HEK293 (cell line): ENCODE measurements at regions not wholly inside any gene's neighbourhood (a gene's known extent, or its start where the extent isn't known, plus 50 kb on each side); places are given as distances from the start of the nearest gene placed in this dataset.
A peak's percentile ranks its signal among the peaks of the same experiment; 100 is the strongest.

Source experiments
- FEZF1 ChIP-seq: fragments of 450-650 bp; formaldehyde crosslinking; IDR thresholded peaks from 2 replicates; pipeline ENCODE4 v1.5.1; 2016; ENCODE audit warnings: missing biosample characterization, missing genetic modification characterization
- HOXA7 ChIP-seq: sonication (generic); formaldehyde crosslinking; IDR thresholded peaks from 2 replicates; pipeline ENCODE4 v1.8.1; 2022; ENCODE audit warnings: missing genetic modification reagents, borderline replicate concordance
- HOXC10 ChIP-seq: sonication (generic); formaldehyde crosslinking; IDR thresholded peaks from 2 replicates; pipeline ENCODE4 v1.8.1; 2023; ENCODE audit warnings: mild to moderate bottlenecking, missing genetic modification reagents
- KLF7 ChIP-seq: fragments of 450-650 bp; formaldehyde crosslinking; IDR thresholded peaks from 2 replicates; pipeline ENCODE4 v1.5.1; 2016; ENCODE audit warnings: missing biosample characterization, missing genetic modification characterization, borderline replicate concordance
- KLF9 ChIP-seq: fragments of 450-650 bp; formaldehyde crosslinking; IDR thresholded peaks from 2 replicates; pipeline ENCODE4 v1.5.1; 2016; ENCODE audit warnings: missing biosample characterization, missing genetic modification characterization, low read depth
- PRDM1 ChIP-seq: fragments of 450-650 bp; formaldehyde crosslinking; IDR thresholded peaks from 2 replicates; pipeline ENCODE4; 2016; ENCODE audit warnings: missing biosample characterization, missing genetic modification characterization
- SP3 ChIP-seq: fragments of 450-650 bp; formaldehyde crosslinking; IDR thresholded peaks from 2 replicates; pipeline ENCODE4 v1.5.1; 2016; ENCODE audit warnings: missing biosample characterization, missing genetic modification characterization
- TCF7L2 ChIP-seq: IDR thresholded peaks from 2 replicates; pipeline ENCODE4 v1.6.1; 2011; ENCODE audit warnings: low read depth, mild to moderate bottlenecking, inconsistent platforms, low read length, moderate library complexity, borderline replicate concordance
- YY2 ChIP-seq: fragments of 450-650 bp; formaldehyde crosslinking; IDR thresholded peaks from 2 replicates; pipeline ENCODE4 v1.5.1; 2016; ENCODE audit warnings: missing biosample characterization, missing genetic modification characterization
- ZBTB17 ChIP-seq: fragments of 450-650 bp; formaldehyde crosslinking; IDR thresholded peaks from 2 replicates; pipeline ENCODE4 v1.5.1; 2016; ENCODE audit warnings: missing biosample characterization, missing genetic modification characterization
- ZBTB20 ChIP-seq: fragments of 450-650 bp; formaldehyde crosslinking; IDR thresholded peaks from 2 replicates; pipeline ENCODE4 v1.5.1; 2016; ENCODE audit warnings: missing biosample characterization, missing genetic modification characterization
- ZFP69B ChIP-seq: fragments of 450-650 bp; formaldehyde crosslinking; IDR thresholded peaks from 2 replicates; pipeline ENCODE4 v1.5.1; 2016; ENCODE audit warnings: missing biosample characterization, missing genetic modification characterization
- ZNF10 ChIP-seq: fragments of 450-650 bp; formaldehyde crosslinking; IDR thresholded peaks from 2 replicates; pipeline ENCODE4 v1.5.1; 2017; ENCODE audit warnings: missing biosample characterization, missing genetic modification characterization
- ZNF114 ChIP-seq: fragments of 450-650 bp; formaldehyde crosslinking; IDR thresholded peaks from 2 replicates; pipeline ENCODE4 v1.5.0; 2017; ENCODE audit warnings: missing biosample characterization, missing genetic modification characterization
- ZNF121 ChIP-seq: fragments of 450-650 bp; formaldehyde crosslinking; IDR thresholded peaks from 2 replicates; pipeline ENCODE4 v1.5.1; 2016; ENCODE audit warnings: missing biosample characterization, missing genetic modification characterization
- ZNF133 ChIP-seq: fragments of 450-650 bp; formaldehyde crosslinking; IDR thresholded peaks from 2 replicates; pipeline ENCODE4 v1.5.1; 2016; ENCODE audit warnings: missing biosample characterization, missing genetic modification characterization
- ZNF202 ChIP-seq: fragments of 450-650 bp; formaldehyde crosslinking; IDR thresholded peaks from 2 replicates; pipeline ENCODE4 v1.5.1; 2016; ENCODE audit warnings: missing biosample characterization, missing genetic modification characterization, borderline replicate concordance
- ZNF221 ChIP-seq: fragments of 450-650 bp; formaldehyde crosslinking; IDR thresholded peaks from 2 replicates; pipeline ENCODE4 v1.5.1; 2017; ENCODE audit warnings: missing biosample characterization, missing genetic modification characterization, borderline replicate concordance
- ZNF324 ChIP-seq: fragments of 450-650 bp; formaldehyde crosslinking; IDR thresholded peaks from 2 replicates; pipeline ENCODE4 v1.5.1; 2016; ENCODE audit warnings: missing biosample characterization, missing genetic modification characterization
- ZNF335 ChIP-seq: fragments of 450-650 bp; formaldehyde crosslinking; conservative IDR thresholded peaks from 2 replicates; pipeline ENCODE4 v1.5.1; 2016; ENCODE audit warnings: missing biosample characterization, missing genetic modification characterization
- ZNF426 ChIP-seq: fragments of 450-650 bp; formaldehyde crosslinking; IDR thresholded peaks from 2 replicates; pipeline ENCODE4 v1.5.1; 2017; ENCODE audit warnings: missing biosample characterization, missing genetic modification characterization, mild to moderate bottlenecking, inconsistent platforms, moderate library complexity
- ZNF433 ChIP-seq: fragments of 450-650 bp; formaldehyde crosslinking; IDR thresholded peaks from 2 replicates; pipeline ENCODE4 v1.5.1; 2016; ENCODE audit warnings: missing biosample characterization, missing genetic modification characterization, low read depth
- ZNF501 ChIP-seq: fragments of 450-650 bp; formaldehyde crosslinking; IDR thresholded peaks from 2 replicates; pipeline ENCODE4 v1.5.1; 2016; ENCODE audit warnings: missing biosample characterization, missing genetic modification characterization
- ZNF561 ChIP-seq: fragments of 450-650 bp; IDR thresholded peaks from 2 replicates; pipeline ENCODE4 v1.5.1; 2018; ENCODE audit warnings: missing biosample characterization, missing genetic modification characterization, borderline replicate concordance
- ZNF610 ChIP-seq: fragments of 450-650 bp; formaldehyde crosslinking; IDR thresholded peaks from 2 replicates; pipeline ENCODE4 v1.5.1; 2016; ENCODE audit warnings: missing biosample characterization, missing genetic modification characterization, borderline replicate concordance
- ZNF654 ChIP-seq: fragments of 450-650 bp; formaldehyde crosslinking; IDR thresholded peaks from 2 replicates; pipeline ENCODE4 v1.5.1; 2016; ENCODE audit warnings: low read depth, missing biosample characterization, missing genetic modification characterization
- ZNF664 ChIP-seq: fragments of 450-650 bp; formaldehyde crosslinking; IDR thresholded peaks from 2 replicates; pipeline ENCODE4 v1.5.1; 2016; ENCODE audit warnings: missing biosample characterization, missing genetic modification characterization
- ZNF677 ChIP-seq: fragments of 450-650 bp; IDR thresholded peaks from 2 replicates; pipeline ENCODE4 v1.5.0; 2018; ENCODE audit warnings: missing biosample characterization, mild to moderate bottlenecking, missing genetic modification characterization, moderate library complexity
- ZNF768 ChIP-seq: fragments of 450-650 bp; formaldehyde crosslinking; IDR thresholded peaks from 2 replicates; pipeline ENCODE4 v1.5.1; 2018; ENCODE audit warnings: missing biosample characterization, mild to moderate bottlenecking, missing genetic modification characterization
- TF ChIP-seq, protein P1 (sequence below): fragments of 450-650 bp; formaldehyde crosslinking; IDR thresholded peaks from 2 replicates; pipeline ENCODE4 v1.5.1; 2016; ENCODE audit warnings: missing biosample characterization, missing genetic modification characterization, borderline replicate concordance
- TF ChIP-seq, protein P2 (sequence below): fragments of 450-650 bp; formaldehyde crosslinking; IDR thresholded peaks from 2 replicates; pipeline ENCODE4 v1.5.1; 2016; ENCODE audit warnings: missing biosample characterization, missing genetic modification characterization
- TF ChIP-seq, protein P3 (sequence below): fragments of 450-650 bp; formaldehyde crosslinking; IDR thresholded peaks from 2 replicates; pipeline ENCODE4 v1.5.1; 2017; ENCODE audit warnings: missing biosample characterization, missing genetic modification characterization
- TF ChIP-seq, protein P4 (sequence below): fragments of 450-650 bp; formaldehyde crosslinking; IDR thresholded peaks from 2 replicates; pipeline ENCODE4 v1.5.1; 2017; ENCODE audit warnings: missing biosample characterization, missing genetic modification characterization
- TF ChIP-seq, protein P5 (sequence below): fragments of 450-650 bp; formaldehyde crosslinking; IDR thresholded peaks from 2 replicates; pipeline ENCODE4 v1.5.1; 2016; ENCODE audit warnings: missing biosample characterization, missing genetic modification characterization

DNA sequence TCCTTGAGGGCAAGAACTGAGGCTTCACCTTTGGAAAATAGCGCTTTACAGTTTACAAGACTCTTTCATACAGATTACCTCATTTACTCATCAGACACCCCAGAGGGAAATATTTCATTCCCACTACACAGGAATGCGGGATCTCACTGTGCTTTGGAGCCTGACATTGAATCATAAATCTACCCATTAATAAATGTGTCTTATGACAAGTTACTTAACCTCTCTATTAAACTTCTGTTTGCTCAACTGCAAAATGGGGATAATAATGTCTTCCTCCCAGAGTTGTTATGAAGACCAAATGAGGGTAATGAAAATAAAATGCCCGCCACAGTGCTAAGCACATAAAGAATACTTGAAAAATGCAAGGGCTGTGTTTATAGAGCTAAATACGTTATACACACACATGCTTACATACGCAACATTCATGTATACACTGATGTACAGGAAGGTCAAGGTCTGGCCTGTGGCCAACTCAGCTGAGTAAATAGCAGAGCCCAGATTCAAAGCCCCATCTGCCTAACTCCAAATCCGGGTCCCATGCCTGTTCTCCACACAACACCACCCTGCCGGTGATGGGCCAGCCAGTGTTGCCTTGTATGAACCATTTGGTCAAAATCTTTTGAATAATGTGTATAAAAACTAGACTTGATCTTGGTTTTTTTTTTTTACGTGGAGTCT lies 56.6 kb upstream of the CALM2 start (continued):
- TF ChIP-seq, protein P1, sequence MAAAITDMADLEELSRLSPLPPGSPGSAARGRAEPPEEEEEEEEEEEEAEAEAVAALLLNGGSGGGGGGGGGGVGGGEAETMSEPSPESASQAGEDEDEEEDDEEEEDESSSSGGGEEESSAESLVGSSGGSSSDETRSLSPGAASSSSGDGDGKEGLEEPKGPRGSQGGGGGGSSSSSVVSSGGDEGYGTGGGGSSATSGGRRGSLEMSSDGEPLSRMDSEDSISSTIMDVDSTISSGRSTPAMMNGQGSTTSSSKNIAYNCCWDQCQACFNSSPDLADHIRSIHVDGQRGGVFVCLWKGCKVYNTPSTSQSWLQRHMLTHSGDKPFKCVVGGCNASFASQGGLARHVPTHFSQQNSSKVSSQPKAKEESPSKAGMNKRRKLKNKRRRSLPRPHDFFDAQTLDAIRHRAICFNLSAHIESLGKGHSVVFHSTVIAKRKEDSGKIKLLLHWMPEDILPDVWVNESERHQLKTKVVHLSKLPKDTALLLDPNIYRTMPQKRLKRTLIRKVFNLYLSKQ (tag by site-specific recombination): no peak
- TF ChIP-seq ZNF202 (tag by site-specific recombination) (no peak), FEZF1 (tag by site-specific recombination) (no peak), SP3 (tag by site-specific recombination) (no peak), KLF9 (tag by site-specific recombination) (no peak), ZNF677 (tag by site-specific recombination) (no peak), ZNF221 (tag by site-specific recombination) (no peak), ZFP69B (tag by site-specific recombination) (no peak), HOXA7 (CRISPR knock-in tag) (no peak), ZNF561 (no peak), ZNF10 (tag by site-specific recombination) (no peak), KLF7 (tag by site-specific recombination) (no peak), YY2 (tag by site-specific recombination) (no peak), HOXC10 (no peak), ZNF121 (tag by site-specific recombination) (no peak), ZBTB17 (peak; percentile 85), ZNF654 (no peak), ZNF133 (tag by site-specific recombination) (no peak), ZNF433 (tag by site-specific recombination) (no peak), ZNF114 (tag by site-specific recombination) (no peak), ZNF664 (tag by site-specific recombination) (no peak), ZNF324 (tag by site-specific recombination) (0 out of 2 replicates have a peak, but pooled peaks have one; percentile 22), ZNF501 (tag by site-specific recombination) (no peak), ZNF426 (tag by site-specific recombination) (no peak), ZBTB20 (tag by site-specific recombination) (peak; percentile 60), ZNF768 (tag by site-specific recombination) (no peak), ZNF335 (tag by site-specific recombination) (no peak), PRDM1 (no peak), TCF7L2 (no peak), ZNF610 (tag by site-specific recombination) (no peak)
- TF ChIP-seq, protein P2, sequence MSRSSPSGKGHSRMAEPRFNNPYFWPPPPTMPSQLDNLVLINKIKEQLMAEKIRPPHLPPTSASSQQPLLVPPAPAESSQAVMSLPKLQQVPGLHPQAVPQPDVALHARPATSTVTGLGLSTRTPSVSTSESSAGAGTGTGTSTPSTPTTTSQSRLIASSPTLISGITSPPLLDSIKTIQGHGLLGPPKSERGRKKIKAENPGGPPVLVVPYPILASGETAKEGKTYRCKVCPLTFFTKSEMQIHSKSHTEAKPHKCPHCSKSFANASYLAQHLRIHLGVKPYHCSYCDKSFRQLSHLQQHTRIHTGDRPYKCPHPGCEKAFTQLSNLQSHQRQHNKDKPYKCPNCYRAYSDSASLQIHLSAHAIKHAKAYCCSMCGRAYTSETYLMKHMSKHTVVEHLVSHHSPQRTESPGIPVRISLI: no peak
- TF ChIP-seq, protein P3, sequence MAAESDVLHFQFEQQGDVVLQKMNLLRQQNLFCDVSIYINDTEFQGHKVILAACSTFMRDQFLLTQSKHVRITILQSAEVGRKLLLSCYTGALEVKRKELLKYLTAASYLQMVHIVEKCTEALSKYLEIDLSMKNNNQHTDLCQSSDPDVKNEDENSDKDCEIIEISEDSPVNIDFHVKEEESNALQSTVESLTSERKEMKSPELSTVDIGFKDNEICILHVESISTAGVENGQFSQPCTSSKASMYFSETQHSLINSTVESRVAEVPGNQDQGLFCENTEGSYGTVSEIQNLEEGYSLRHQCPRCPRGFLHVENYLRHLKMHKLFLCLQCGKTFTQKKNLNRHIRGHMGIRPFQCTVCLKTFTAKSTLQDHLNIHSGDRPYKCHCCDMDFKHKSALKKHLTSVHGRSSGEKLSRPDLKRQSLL (tag by site-specific recombination): no peak
- TF ChIP-seq, protein P4, sequence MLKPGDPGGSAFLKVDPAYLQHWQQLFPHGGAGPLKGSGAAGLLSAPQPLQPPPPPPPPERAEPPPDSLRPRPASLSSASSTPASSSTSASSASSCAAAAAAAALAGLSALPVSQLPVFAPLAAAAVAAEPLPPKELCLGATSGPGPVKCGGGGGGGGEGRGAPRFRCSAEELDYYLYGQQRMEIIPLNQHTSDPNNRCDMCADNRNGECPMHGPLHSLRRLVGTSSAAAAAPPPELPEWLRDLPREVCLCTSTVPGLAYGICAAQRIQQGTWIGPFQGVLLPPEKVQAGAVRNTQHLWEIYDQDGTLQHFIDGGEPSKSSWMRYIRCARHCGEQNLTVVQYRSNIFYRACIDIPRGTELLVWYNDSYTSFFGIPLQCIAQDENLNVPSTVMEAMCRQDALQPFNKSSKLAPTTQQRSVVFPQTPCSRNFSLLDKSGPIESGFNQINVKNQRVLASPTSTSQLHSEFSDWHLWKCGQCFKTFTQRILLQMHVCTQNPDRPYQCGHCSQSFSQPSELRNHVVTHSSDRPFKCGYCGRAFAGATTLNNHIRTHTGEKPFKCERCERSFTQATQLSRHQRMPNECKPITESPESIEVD (tag by site-specific recombination): peak; percentile 40
- TF ChIP-seq, protein P5, sequence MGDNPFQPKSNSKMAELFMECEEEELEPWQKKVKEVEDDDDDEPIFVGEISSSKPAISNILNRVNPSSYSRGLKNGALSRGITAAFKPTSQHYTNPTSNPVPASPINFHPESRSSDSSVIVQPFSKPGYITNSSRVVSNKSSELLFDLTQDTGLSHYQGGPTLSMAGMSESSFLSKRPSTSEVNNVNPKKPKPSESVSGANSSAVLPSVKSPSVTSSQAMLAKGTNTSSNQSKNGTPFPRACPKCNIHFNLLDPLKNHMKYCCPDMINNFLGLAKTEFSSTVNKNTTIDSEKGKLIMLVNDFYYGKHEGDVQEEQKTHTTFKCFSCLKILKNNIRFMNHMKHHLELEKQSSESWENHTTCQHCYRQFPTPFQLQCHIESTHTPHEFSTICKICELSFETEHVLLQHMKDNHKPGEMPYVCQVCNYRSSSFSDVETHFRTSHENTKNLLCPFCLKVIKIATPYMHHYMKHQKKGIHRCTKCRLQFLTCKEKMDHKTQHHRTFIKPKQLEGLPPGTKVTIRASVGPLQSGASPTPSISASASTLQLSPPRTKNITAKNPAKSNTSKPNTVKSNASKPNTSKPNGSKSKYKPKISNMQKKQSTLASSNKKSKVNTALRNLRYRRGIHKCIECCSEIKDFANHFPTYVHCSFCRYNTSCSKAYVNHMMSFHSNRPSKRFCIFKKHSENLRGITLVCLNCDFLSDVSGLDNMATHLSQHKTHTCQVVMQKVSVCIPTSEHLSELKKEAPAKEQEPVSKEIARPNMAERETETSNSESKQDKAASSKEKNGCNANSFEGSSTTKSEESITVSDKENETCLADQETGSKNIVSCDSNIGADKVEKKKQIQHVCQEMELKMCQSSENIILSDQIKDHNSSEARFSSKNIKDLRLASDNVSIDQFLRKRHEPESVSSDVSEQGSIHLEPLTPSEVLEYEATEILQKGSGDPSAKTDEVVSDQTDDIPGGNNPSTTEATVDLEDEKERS: no peak
